Non-pigmented ciliary epithelial cell (primary cell): ENCODE measurements at regions not wholly inside any gene's neighbourhood (a gene's known extent, or its start where the extent isn't known, plus 50 kb on each side); places are given as distances from the start of the nearest gene placed in this dataset.
"Not testable (repeated sequence)": the region's sequence is repeated elsewhere in the genome, so short reads cannot be mapped to it uniquely, and the experiment has no call there.

ENCODE experiments used
- DNase-seq: peaks from one replicate; pipeline ENCODE4 v3.0.0-alpha.2; 2010; ENCODE audit warnings: low read depth

GRCh38 chr4:126583509-126583908, 1049.2 kb upstream of the INTU start:
- DNase-seq, result no peak

DNA sequence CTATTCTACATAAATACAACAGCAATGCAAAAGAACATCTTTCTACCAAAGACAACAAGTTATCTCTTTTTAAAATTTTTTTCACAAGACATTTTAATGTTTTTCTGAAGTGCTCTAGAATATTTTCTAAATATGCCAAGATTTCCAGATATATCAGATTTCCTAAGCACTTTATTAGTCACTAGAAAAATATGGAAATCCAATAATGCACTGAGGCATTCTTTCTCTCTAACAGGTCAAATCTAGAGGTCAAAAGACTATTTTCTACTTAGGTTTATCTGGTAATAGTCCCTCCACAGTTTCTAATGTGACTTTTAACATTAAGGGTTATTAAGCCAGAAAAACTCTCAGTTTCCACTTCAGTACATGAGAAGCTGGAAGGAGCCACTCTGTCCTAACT, 1041.2 kb upstream of the INTU start:
- DNase-seq, result no peak

- no peak for DNase-seq
Observed at GRCh38 chr4:126592088-126592487, 1040.7 kb upstream of the INTU start.

DNA sequence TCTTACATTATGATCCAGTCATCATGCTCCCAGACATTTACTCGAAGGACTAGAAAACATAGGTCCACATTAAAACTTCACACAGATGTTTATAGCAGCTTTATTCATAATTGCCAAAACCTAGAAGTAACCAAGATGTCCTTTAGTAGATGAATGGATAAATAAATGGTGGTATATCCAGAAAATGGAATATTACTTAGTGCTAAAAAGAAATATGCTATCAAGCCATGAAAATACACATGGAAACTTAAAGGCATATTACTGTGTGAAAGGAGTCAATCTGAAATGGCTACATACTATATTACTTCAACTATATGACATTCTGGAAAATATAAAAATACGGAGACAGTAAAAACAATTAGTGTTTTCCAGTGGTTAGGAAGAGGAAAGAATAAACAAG, 1039.1 kb upstream of the INTU start:
- DNase-seq, result no peak

- no peak for DNase-seq
Observed at GRCh38 chr4:126595643-126596042, 1037.1 kb upstream of the INTU start.

GRCh38 chr4:126599746-126600145, 1033.0 kb upstream of the INTU start:
- no peak for DNase-seq

DNA sequence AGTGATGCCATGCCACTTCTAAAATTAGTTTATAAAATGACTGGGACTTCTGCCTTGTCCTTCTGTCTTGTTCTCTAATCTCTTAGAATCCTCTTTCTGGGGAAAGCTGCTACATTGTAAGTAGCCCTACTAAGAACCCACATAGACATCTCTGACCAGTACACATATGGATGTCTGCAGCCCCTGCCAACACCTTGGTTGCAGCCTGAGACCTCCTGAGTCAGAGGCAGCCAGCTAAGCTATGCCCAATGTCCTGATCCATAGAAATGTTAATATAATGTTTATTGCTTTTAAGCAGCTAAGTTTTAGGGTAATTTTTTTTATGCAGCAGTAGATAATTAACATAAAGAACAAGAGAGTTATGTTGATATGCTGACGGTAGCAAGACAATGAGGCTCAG, 1029.5 kb upstream of the INTU start:
- no peak for DNase-seq

DNA sequence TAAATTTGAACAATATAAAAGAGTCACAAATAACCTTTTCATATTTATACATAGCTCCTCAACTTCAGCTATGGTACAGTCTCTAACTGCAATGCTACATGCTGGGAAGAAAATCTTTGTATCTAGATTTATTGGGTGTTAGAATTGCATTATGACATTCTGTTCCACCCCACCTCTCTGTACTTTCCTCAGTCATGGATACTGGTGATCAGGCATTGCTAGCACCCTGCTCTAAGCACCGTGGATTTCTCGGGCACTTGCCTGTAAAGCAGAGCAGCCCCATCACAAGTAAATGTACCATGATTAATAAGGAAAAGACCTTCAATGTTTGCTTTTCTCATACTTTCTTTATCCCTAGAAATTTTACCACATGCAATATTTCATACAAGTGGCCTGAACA, 1028.9 kb upstream of the INTU start:
- no peak for DNase-seq

DNA sequence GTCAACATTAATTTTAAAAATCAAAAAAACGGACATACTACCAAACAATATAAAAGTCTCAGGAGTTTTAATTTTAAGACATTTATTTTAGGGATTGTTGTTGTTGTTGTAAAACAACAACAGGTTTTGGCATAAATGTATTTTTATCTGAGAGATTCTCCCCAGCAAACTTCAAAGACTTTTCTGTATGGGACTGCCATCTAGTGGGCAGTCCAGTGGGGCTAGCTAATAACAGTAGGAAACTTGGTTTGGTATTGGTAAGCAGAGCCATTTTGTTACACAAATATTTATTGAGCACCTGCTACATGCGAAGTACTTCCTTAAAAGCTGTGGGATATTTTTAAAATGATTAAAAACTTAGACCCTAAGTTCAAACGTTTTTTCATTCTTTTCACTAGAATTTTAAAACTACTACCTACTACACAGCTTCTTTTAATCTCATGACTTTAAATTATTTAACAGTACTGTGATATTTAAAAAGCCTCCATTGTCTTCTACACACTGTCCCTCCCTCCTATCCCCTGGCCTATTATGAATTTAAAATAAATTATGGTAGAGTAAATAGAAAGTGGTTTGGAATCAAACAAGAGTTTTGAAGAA, 1028.4 kb upstream of the INTU start:
- DNase-seq, result no peak

DNA sequence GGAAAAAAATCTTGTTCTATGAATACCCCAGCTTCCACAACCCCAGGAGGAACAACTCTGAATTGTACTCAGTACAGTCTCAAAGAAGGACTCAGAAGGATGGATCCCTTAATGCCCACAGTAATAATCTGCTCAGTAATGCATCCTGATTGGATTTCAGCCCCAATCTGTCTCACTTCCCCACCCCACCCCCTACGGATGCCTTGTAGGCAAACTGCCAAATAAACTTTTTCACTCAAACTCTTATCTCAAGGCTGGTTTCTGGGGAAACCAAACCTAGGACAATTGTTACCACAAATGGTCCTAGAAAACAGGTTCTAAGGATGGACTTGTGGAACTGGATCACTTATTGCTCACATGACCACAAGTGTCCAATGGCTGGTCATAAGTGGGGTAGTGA, 1021.8 kb upstream of the INTU start:
- no peak for DNase-seq

GRCh38 chr4:126611900-126612299, 1020.9 kb upstream of the INTU start:
- no peak for DNase-seq

DNA sequence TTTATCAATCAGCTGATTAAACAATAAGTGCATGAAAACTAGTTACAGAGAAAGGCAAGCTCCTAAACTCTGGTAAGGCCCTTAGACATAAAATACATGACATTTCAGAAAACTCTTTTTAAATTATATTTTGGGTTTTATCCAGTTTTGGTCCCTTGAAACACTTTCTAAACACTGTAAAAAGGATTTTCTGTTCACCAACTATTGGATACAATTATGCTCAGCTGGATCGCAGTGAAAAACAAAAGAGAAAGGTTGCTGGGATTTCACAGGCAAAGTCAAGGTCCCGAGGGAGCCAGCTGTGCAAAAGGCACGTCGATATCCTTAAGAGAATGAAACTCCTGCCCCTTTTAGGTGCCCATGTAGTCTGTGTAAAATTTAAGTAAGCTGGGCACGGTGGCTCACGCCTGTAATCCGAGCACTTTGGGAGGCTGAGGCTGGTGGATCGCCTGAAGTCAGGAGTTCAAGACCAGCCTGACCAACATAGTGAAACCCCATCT, 1018.4 kb upstream of the INTU start:
- no peak for DNase-seq

- no peak for DNase-seq
Observed at GRCh38 chr4:126616795-126617194, 1016.0 kb upstream of the INTU start.

DNA sequence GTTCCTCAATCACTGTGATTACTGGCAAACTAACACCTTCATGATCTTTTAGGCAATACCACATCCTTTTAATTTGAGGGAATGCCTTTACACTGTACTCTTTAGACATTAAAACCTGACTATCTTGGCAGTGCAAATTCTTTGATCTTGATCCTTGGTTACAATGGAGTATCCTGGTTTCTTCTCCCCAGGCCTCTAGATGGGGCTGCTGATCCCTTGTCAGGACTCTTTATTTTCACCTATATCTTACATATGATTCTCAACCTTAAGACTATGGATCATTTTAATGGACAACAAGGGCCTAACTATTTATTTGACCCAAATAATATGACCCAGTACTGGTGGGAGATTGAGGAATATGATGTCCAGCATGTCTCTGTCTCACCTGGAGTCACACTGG, 1005.5 kb upstream of the INTU start:
- DNase-seq, result no peak

DNA sequence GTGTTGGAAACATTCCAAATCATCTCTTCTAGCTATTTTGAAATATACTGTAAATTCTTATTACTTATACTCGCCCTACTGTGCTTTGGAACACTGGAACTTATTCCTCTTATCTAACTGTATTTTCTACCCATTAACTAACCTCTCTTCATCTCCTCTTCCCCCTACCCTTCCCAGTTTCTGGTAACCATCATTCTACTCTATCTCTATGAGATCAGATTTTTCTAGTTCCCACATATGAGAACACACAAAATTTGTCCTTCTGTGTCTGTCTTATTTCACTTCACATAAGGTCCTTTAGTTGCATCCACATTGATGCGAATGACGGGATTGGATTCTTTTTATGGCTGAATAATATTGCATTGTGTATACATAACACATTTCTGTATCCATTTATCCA, 1003.8 kb upstream of the INTU start:
- DNase-seq, result no peak

- DNase-seq, result no peak
Observed at GRCh38 chr4:126630230-126630629, 1002.5 kb upstream of the INTU start.

DNA sequence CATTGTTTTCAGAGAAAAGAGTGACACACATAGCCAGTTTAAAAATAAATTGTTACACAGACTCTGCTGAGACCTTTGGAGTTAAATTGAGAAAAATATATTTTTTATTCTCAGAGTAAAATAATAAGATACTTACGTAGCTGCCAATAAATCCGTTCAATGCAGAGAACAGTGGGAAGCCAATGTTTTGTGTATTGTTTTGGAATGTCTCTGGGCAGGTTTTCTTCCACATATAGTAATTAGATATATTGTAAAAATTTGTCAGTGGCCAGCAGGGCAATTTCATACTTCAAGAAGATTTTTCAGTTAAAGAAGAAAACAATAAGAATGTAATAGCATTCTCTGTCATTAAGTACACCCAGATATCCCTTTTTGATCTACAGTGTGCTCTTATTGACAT, 999.5 kb upstream of the INTU start:
- no peak for DNase-seq

GRCh38 chr4:126637706-126638105, 995.1 kb upstream of the INTU start:
- DNase-seq, result no peak

DNA sequence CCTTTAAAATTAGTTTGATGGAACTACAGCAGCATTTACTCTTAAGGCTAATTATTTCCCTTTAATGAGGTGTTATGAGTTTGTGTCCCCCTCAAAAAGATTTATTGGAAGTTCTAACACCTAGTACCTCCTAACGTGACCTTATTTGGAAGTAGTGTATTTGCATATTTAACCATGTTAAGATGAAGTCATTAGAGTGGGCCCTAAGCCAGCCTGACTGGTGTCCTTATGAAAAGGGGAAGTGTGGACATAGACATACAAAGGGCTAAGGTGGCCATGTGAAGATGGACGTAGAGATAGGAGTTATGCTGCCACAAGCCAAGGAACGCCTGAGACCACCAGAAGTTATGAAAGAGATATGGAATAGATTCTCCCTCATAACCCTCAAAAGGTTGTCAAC, 985.4 kb upstream of the INTU start:
- DNase-seq, result no peak

DNA sequence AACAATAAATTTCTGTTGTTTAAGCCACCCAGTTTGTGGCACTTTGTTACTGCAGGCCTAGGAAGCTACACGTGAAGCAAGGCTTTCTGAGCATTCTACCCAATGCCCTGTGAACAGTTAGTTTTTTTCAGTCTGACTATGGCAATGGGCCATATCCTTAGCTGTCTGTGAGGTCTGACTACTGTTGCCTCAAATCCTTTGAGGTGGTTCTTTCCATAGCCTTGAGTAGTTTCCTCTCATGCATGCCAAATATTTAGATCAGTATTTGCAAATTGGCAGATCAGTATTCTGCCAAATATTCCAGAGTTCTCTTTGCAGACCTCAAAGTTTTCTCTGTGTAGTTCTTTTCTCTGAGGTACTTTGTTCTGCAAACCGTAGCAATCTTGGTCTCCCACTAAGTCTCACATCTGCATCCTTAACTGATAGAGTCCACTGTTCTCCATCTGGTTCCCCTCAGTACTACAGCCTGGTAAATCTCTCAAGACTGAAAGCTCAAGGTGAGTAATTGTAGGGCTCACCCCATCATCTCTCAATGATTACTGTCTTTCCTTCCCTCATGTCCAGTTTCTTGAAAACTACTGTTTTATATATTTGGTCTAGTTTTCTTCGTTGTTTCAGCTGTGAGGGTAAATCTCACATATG, 984.9 kb upstream of the INTU start:
- DNase-seq, result no peak

GRCh38 chr4:126658411-126658810, 974.3 kb upstream of the INTU start:
- DNase-seq, result no peak

- peak; percentile 11 for DNase-seq
Observed at GRCh38 chr4:126661194-126661593, 971.6 kb upstream of the INTU start.

DNA sequence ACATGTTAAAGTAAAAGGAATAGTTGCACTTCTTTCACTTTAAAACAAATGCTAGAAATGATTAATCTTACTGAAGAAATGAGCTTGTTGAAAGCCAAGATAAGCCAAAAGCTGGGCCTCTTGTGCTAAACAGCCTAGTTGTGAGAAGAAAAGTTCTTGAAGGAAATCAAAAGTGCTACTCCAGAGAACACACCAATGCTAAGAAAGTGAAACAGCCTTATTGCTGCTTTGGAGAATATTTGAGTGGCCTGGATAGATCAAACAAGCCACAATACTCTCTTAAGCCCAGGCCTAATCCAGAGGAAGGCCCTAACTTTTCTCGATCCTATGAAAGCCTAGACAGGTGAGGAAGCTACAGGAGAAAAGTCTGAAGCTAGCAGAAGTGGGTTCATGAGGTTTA, 967.9 kb upstream of the INTU start:
- DNase-seq, result no peak

- not testable (repeated sequence) for DNase-seq
Observed at GRCh38 chr4:126670038-126670437, 962.7 kb upstream of the INTU start.
